Calu3 (cell line): ENCODE measurements at regions not wholly inside any gene's neighbourhood (a gene's known extent, or its start where the extent isn't known, plus 50 kb on each side); places are given as distances from the start of the nearest gene placed in this dataset.

Experiments
- BruUV-seq: library from RNA; stranded (reverse); fragments of 400-500 nt; replicated peaks from 2 replicates; lab custom pipeline; 2021; lab: Mats Ljungman, UMichigan
- CTCF ChIA-PET: fragments of 300-600 bp; sonication (Branson Sonifier 250); formaldehyde crosslinking; loops from one replicate; lab custom pipeline; 2022; ENCODE audit warnings: antibody characterized with exemption; lab: Charles Lee
- DNase-seq: peaks from one replicate; pipeline ENCODE4 v3.0.0; 2022
- H3K27ac Mint-ChIP-seq: one replicate; pipeline ENCODE4 v1.8.0; 2022; ENCODE audit warnings: mixed read lengths; ENCODE audit not compliant: unreplicated experiment
- H3K27me3 Mint-ChIP-seq: one replicate; pipeline ENCODE4 v1.8.0; 2022; ENCODE audit warnings: mixed read lengths; ENCODE audit not compliant: unreplicated experiment
- H3K36me3 Mint-ChIP-seq: one replicate; pipeline ENCODE4 v1.8.0; 2022; ENCODE audit warnings: mild to moderate bottlenecking, moderate library complexity, mixed read lengths; ENCODE audit not compliant: insufficient read depth, unreplicated experiment
- H3K4me1 Mint-ChIP-seq: one replicate; pipeline ENCODE4 v1.8.0; 2022; ENCODE audit warnings: mild to moderate bottlenecking, low read depth, mixed read lengths; ENCODE audit not compliant: unreplicated experiment
- H3K4me3 Mint-ChIP-seq: one replicate; pipeline ENCODE4 v1.8.0; 2022; ENCODE audit warnings: mild to moderate bottlenecking, low read depth, moderate library complexity, mixed read lengths; ENCODE audit not compliant: unreplicated experiment
- H3K9me3 Mint-ChIP-seq: one replicate; pipeline ENCODE4 v1.8.0; 2022; ENCODE audit warnings: low read depth, mixed read lengths; ENCODE audit not compliant: unreplicated experiment
- CTCF ChIP-seq: fragments of 200-600 bp; IDR thresholded peaks from one replicate; pipeline ENCODE4 v1.8.0; 2022; ENCODE audit warnings: antibody characterized with exemption; ENCODE audit not compliant: unreplicated experiment
- intact Hi-C: fragments of 100-400 bp; cut with micrococcal nuclease; formaldehyde crosslinking; loops from one replicate; pipeline ENCODE4 v1.10.0; 2022; ENCODE audit not compliant: unreplicated experiment

DNA sequence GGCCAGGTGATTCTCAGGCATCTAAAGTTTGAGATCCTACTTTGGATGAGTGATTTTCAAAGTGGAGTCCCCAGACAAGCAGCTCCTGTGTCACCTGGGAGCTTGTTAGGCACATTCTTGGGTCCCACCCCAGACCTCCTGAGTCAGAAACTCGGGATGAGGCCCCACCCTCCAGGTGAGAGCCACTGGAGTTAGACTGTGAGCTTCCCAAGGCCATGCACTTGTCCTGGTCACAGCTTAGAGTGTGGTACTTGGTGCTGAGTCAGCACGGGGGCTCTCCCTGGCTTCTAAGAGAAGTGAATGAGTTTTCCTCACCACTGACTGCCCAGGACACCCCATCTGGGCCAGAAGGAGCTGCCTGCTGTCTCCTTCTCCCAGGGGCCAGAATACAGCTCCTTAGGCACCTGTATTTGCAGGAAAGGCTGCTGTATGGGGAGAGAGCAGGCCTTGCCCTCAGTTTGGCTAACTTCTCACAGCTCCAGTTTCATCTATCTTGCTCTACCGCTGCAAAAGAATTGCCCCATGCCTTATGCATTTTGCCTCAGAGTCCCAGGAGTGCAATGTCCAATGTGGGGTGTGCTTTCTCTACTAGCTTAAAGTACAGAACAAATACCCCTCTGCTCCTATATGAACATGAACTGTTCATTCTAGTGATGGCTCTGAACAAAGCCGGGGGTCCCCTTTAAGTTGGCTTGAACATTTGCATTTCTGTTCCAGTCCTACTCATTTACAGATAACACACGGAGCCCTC lies 98.1 kb downstream of the PSMG1 start:
- H3K27ac Mint-ChIP-seq = no peak overlapping the region
- intact Hi-C loops = no loop called here
- no TSS peak for BruUV-seq
- no peaks in the 10 kb centered on the region for H3K36me3 Mint-ChIP-seq
- no peaks in the 10 kb centered on the region for H3K4me1 Mint-ChIP-seq
- no peaks in the 10 kb centered on the region for H3K9me3 Mint-ChIP-seq
- no peak overlapping the region for H3K4me3 Mint-ChIP-seq
- CTCF ChIA-PET = interaction anchor here (1.1 kb wide), 1 partner anchor 47 kb away, joined by 4 read pairs; no protein-coding TSS in a partner anchor
- peaks cover 11% of the 10 kb centered on the region for H3K27me3 Mint-ChIP-seq
- TF ChIP-seq CTCF = no peak
- DNase-seq = no peak

GRCh38 chr21:39084073-39084472 lies 99.2 kb downstream of the PSMG1 start:
- no peak for TF ChIP-seq CTCF
- Mint-ChIP-seq H3K36me3 (no peaks in the 10 kb centered on the region), H3K9me3 (no peaks in the 10 kb centered on the region), H3K27ac (no peak overlapping the region), H3K27me3 (peaks cover 11% of the 10 kb centered on the region), H3K4me1 (no peaks in the 10 kb centered on the region), H3K4me3 (no peak overlapping the region)
- CTCF ChIA-PET = no interaction called here
- BruUV-seq = no TSS peak
- intact Hi-C loops = no loop called here
- no peak for DNase-seq

- no peak for DNase-seq
- CTCF ChIA-PET = no interaction called here
- H3K4me1 Mint-ChIP-seq = no peaks in the 10 kb centered on the region
- no peaks in the 10 kb centered on the region for H3K9me3 Mint-ChIP-seq
- H3K27ac Mint-ChIP-seq = no peak overlapping the region
- H3K4me3 Mint-ChIP-seq = no peak overlapping the region
- no peaks in the 10 kb centered on the region for H3K36me3 Mint-ChIP-seq
- intact Hi-C loops = no loop called here
- no TSS peak for BruUV-seq
- peaks cover 11% of the 10 kb centered on the region for H3K27me3 Mint-ChIP-seq
- TF ChIP-seq CTCF = no peak
These were observed 99.8 kb downstream of the PSMG1 start for GRCh38 chr21:39083377-39084008.

GRCh38 chr21:39082656-39083376 lies 100.4 kb downstream of the PSMG1 start:
- Mint-ChIP-seq H3K27me3 (peaks cover 11% of the 10 kb centered on the region), H3K4me1 (no peaks in the 10 kb centered on the region), H3K27ac (no peak overlapping the region), H3K36me3 (no peaks in the 10 kb centered on the region), H3K4me3 (no peak overlapping the region), H3K9me3 (no peaks in the 10 kb centered on the region)
- no TSS peak for BruUV-seq
- CTCF ChIA-PET = interaction anchor here (0.6 to 0.7 kb wide), 2 partner anchors 116 to 741 kb away, joined by 3 to 4 read pairs; no protein-coding TSS in a partner anchor
- intact Hi-C loops = no loop called here
- no peak for DNase-seq
- TF ChIP-seq CTCF = no peak
